ENCODE measurements at regions not wholly inside any gene's neighbourhood (a gene's known extent, or its start where the extent isn't known, plus 50 kb on each side); places are given as distances from the start of the nearest gene placed in this dataset.
"Not testable (repeated sequence)": the region's sequence is repeated elsewhere in the genome, so short reads cannot be mapped to it uniquely, and the experiment has no call there.

- Mint-ChIP-seq H3K27ac (no peak overlapping the region), H3K36me3 (ENCODE audit: low read depth) (no peaks in the 10 kb centered on the region), H3K4me1 (no peaks in the 10 kb centered on the region), H3K4me3 (no peak overlapping the region), H3K9me3 (peaks cover 4% of the 10 kb centered on the region), H3K27me3 (no peaks in the 10 kb centered on the region)
- no peak for DNase-seq
- CTCF ChIA-PET: no interaction called here
- POLR2A ChIA-PET: no interaction called here
Observed at GRCh38 chr18:4549164-4549872, 94.2 kb upstream of the DLGAP1 start.

GRCh38 chr18:4547126-4547525 is 92.0 kb upstream of the DLGAP1 start:
- CTCF ChIA-PET: no interaction called here
- Mint-ChIP-seq H3K36me3 (ENCODE audit: low read depth) (no peaks in the 10 kb centered on the region), H3K4me3 (no peak overlapping the region), H3K9me3 (peaks cover 4% of the 10 kb centered on the region), H3K4me1 (no peaks in the 10 kb centered on the region), H3K27me3 (no peaks in the 10 kb centered on the region), H3K27ac (no peak overlapping the region)
- POLR2A ChIA-PET: no interaction called here
- DNase-seq: no peak

- no peaks in the 10 kb centered on the region for H3K36me3 Mint-ChIP-seq (ENCODE audit: low read depth)
- POLR2A ChIA-PET: no interaction called here
- no peak overlapping the region for H3K27ac Mint-ChIP-seq
- no peaks in the 10 kb centered on the region for H3K4me1 Mint-ChIP-seq
- no peaks in the 10 kb centered on the region for H3K27me3 Mint-ChIP-seq
- no peak overlapping the region for H3K4me3 Mint-ChIP-seq
- CTCF ChIA-PET: interaction anchor here (0.6 kb wide), 1 partner anchor 36 kb away, joined by 4 read pairs; no protein-coding TSS in a partner anchor
- DNase-seq: no peak
- H3K9me3 Mint-ChIP-seq: peaks cover 4% of the 10 kb centered on the region
Observed at GRCh38 chr18:4544142-4544541, 89.0 kb upstream of the DLGAP1 start.

- no peak overlapping the region for H3K27ac Mint-ChIP-seq
- CTCF ChIA-PET: interaction anchor here (0.6 kb wide), 1 partner anchor 35 kb away, joined by 4 read pairs; no protein-coding TSS in a partner anchor
- POLR2A ChIA-PET: no interaction called here
- no peaks in the 10 kb centered on the region for H3K4me1 Mint-ChIP-seq
- H3K36me3 Mint-ChIP-seq (ENCODE audit: low read depth): no peaks in the 10 kb centered on the region
- H3K9me3 Mint-ChIP-seq: peaks cover 8% of the 10 kb centered on the region
- no peak overlapping the region for H3K4me3 Mint-ChIP-seq
- DNase-seq: no peak
- no peaks in the 10 kb centered on the region for H3K27me3 Mint-ChIP-seq
Observed at GRCh38 chr18:4543711-4544110, 88.6 kb upstream of the DLGAP1 start.

GRCh38 chr18:4541588-4541987 is 86.5 kb upstream of the DLGAP1 start:
- Mint-ChIP-seq H3K36me3 (ENCODE audit: low read depth) (no peaks in the 10 kb centered on the region), H3K9me3 (peaks cover 18% of the 10 kb centered on the region), H3K4me1 (no peaks in the 10 kb centered on the region), H3K27ac (no peak overlapping the region), H3K27me3 (no peaks in the 10 kb centered on the region), H3K4me3 (no peak overlapping the region)
- CTCF ChIA-PET: no interaction called here
- DNase-seq: no peak
- POLR2A ChIA-PET: no interaction called here

GRCh38 chr18:4536447-4536846 is 81.3 kb upstream of the DLGAP1 start:
- CTCF ChIA-PET: no interaction called here
- H3K4me3 Mint-ChIP-seq: no peak overlapping the region
- no peak for DNase-seq
- H3K9me3 Mint-ChIP-seq: peaks cover 31% of the 10 kb centered on the region
- POLR2A ChIA-PET: no interaction called here
- H3K27ac Mint-ChIP-seq: no peak overlapping the region
- no peaks in the 10 kb centered on the region for H3K4me1 Mint-ChIP-seq
- H3K36me3 Mint-ChIP-seq (ENCODE audit: low read depth): no peaks in the 10 kb centered on the region
- no peaks in the 10 kb centered on the region for H3K27me3 Mint-ChIP-seq

- no peaks in the 10 kb centered on the region for H3K36me3 Mint-ChIP-seq (ENCODE audit: low read depth)
- peaks cover 33% of the 10 kb centered on the region for H3K9me3 Mint-ChIP-seq
- DNase-seq: no peak
- CTCF ChIA-PET: no interaction called here
- no peaks in the 10 kb centered on the region for H3K4me1 Mint-ChIP-seq
- H3K4me3 Mint-ChIP-seq: no peak overlapping the region
- H3K27me3 Mint-ChIP-seq: no peaks in the 10 kb centered on the region
- no peak overlapping the region for H3K27ac Mint-ChIP-seq
- POLR2A ChIA-PET: no interaction called here
Observed at GRCh38 chr18:4528405-4528804, 73.3 kb upstream of the DLGAP1 start.

GRCh38 chr18:4527826-4528225 is 72.7 kb upstream of the DLGAP1 start:
- POLR2A ChIA-PET; CTCF ChIA-PET; DNase-seq; H3K36me3 Mint-ChIP-seq (ENCODE audit: low read depth); H3K4me1 Mint-ChIP-seq; H3K27ac Mint-ChIP-seq; H3K4me3 Mint-ChIP-seq; H3K27me3 Mint-ChIP-seq: not testable (repeated sequence)
- peaks cover 29% of the 10 kb centered on the region for H3K9me3 Mint-ChIP-seq

- CTCF ChIA-PET: no interaction called here
- POLR2A ChIA-PET: no interaction called here
Observed at GRCh38 chr18:4524096-4524495, 69.0 kb upstream of the DLGAP1 start.

GRCh38 chr18:4511166-4511565 is 56.1 kb upstream of the DLGAP1 start:
- no peaks in the 10 kb centered on the region for H3K36me3 Mint-ChIP-seq (ENCODE audit: low read depth)
- ChIA-PET POLR2A (no interaction called here), CTCF (no interaction called here)
- no peaks in the 10 kb centered on the region for H3K27me3 Mint-ChIP-seq
- no peaks in the 10 kb centered on the region for H3K4me1 Mint-ChIP-seq
- H3K27ac Mint-ChIP-seq: no peak overlapping the region
- H3K4me3 Mint-ChIP-seq: no peak overlapping the region
- peaks cover 12% of the 10 kb centered on the region for H3K9me3 Mint-ChIP-seq
- no peak for DNase-seq

More at GRCh38 chr18:4524096-4524495, 69.0 kb upstream of the DLGAP1 start:
- H3K4me3 Mint-ChIP-seq: no peak overlapping the region
- DNase-seq: no peak
- no peaks in the 10 kb centered on the region for H3K36me3 Mint-ChIP-seq (ENCODE audit: low read depth)
- no peaks in the 10 kb centered on the region for H3K27me3 Mint-ChIP-seq
- peaks cover 14% of the 10 kb centered on the region for H3K9me3 Mint-ChIP-seq
- no peak overlapping the region for H3K27ac Mint-ChIP-seq
- no peaks in the 10 kb centered on the region for H3K4me1 Mint-ChIP-seq

- CTCF ChIA-PET: no interaction called here
- H3K9me3 Mint-ChIP-seq: peaks cover 12% of the 10 kb centered on the region
- H3K36me3 Mint-ChIP-seq (ENCODE audit: low read depth): no peaks in the 10 kb centered on the region
- POLR2A ChIA-PET: no interaction called here
- no peak for DNase-seq
- no peak overlapping the region for H3K4me3 Mint-ChIP-seq
- H3K4me1 Mint-ChIP-seq: no peaks in the 10 kb centered on the region
- H3K27ac Mint-ChIP-seq: no peak overlapping the region
- H3K27me3 Mint-ChIP-seq: no peaks in the 10 kb centered on the region
Observed at GRCh38 chr18:4510711-4511110, 55.6 kb upstream of the DLGAP1 start.

GRCh38 chr18:4510160-4510559 is 55.1 kb upstream of the DLGAP1 start:
- DNase-seq: no peak
- Mint-ChIP-seq H3K27me3 (no peaks in the 10 kb centered on the region), H3K27ac (no peak overlapping the region), H3K4me3 (no peak overlapping the region), H3K36me3 (ENCODE audit: low read depth) (no peaks in the 10 kb centered on the region), H3K4me1 (no peaks in the 10 kb centered on the region), H3K9me3 (peaks cover 10% of the 10 kb centered on the region)
- ChIA-PET POLR2A (no interaction called here), CTCF (no interaction called here)

Measured in activated CD4-positive, alpha-beta T cell treated with anti-CD3 and anti-CD28 coated beads, Interleukin-2, amount 10 ng/mL, durations not matched to agents 7 days and 5 days (primary cell).